Panc1 (cell line): ENCODE measurements at regions not wholly inside any gene's neighbourhood (a gene's known extent, or its start where the extent isn't known, plus 50 kb on each side); places are given as distances from the start of the nearest gene placed in this dataset.

ENCODE experiments used
- CTCF ChIP-seq: fragments of 450-650 bp; IDR thresholded peaks from 2 replicates; pipeline ENCODE4 v1.5.1; 2017; ENCODE audit warnings: mild to moderate bottlenecking
- REST ChIP-seq, 2 experiments: IDR thresholded peaks; 2 replicates each; pipeline ENCODE4 v1.6.1; 2011 to 2012; ENCODE audit warnings: low read depth in 2 of 2, control low read depth in 1 of 2, low read length in 1 of 2, mild to moderate bottlenecking in 1 of 2, moderate library complexity in 1 of 2; ENCODE audit not compliant: insufficient read depth in 1 of 2

- TF ChIP-seq CTCF, result no peak
- no peak for TF ChIP-seq REST (IDR thresholded peaks at IDR 0.05; ENCODE audit: insufficient read depth in 1 of 2, low read depth in 2 of 2, low read length in 1 of 2)
Measured at GRCh38 chr4:114535725-114536124, 62.9 kb upstream of the UGT8 start.
